ENCODE measurements at regions not wholly inside any gene's neighbourhood (a gene's known extent, or its start where the extent isn't known, plus 50 kb on each side); places are given as distances from the start of the nearest gene placed in this dataset.
"Not testable (repeated sequence)": the region's sequence is repeated elsewhere in the genome, so short reads cannot be mapped to it uniquely, and the experiment has no call there.

DNA sequence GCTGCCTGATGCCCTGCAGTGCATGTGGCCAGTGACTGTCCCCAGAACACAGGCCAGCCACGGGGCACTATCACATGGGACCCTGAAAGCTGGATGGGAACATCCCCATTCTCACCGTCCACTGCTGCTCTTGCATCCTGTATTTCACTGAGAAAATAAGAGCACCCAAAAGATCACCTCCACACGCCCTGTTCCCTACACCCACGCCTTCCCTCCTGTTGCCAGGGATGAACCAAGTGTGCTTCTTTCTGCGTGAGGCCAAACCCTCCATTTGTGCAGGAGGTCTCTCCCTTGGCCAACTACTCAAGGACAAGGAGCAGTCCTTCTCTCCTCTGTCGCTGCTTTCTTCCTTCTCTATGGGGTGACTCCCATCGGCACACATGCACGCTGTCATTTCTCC is 118.3 kb downstream of the LRRC37A3 start:
- H3K36me3 ChIP-seq (ENCODE audit: control insufficient read depth, insufficient read depth, low read length), result not testable (repeated sequence)

DNA sequence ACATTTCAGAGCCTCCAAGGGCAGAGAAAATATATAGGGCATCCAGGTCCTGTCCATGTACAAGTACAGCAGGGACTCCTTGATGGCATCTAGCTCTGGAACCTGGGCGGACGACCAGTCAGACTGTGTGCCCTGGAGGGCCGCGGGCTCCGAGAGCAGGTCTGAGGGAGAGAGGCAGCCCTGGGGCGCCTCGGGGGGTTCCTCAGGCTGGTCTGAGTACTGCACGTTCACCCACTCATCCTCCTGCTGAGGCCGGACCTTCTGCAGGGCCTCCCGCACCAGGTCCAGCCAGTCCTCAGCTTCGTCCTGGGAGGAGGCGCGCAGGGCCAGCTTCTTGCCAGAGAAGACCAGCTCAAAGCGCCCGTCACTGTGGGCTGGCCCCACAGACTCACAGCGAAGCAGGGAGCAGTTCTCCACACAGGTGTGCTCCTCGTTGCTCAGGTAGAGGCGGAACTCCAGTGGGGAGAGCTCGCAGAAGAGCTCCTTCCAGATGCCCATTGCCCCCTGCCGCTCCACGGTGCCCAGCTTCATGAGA is 118.8 kb downstream of the LRRC37A3 start:
- not testable (repeated sequence) for DNase-seq (ENCODE audit: extremely low read depth, insufficient read length); H3K4me3 ChIP-seq (replicated peaks; ENCODE audit: low read depth, low read length); H3K27me3 ChIP-seq (replicated peaks; ENCODE audit: control insufficient read depth, insufficient read depth, low read length); H3K36me3 ChIP-seq (ENCODE audit: control insufficient read depth, insufficient read depth, low read length)

More for the DNA sequence above, 118.3 kb downstream of the LRRC37A3 start:
- not testable (repeated sequence) for H3K27me3 ChIP-seq (replicated peaks; ENCODE audit: control insufficient read depth, insufficient read depth, low read length); H3K4me3 ChIP-seq (replicated peaks; ENCODE audit: low read depth, low read length); DNase-seq (ENCODE audit: extremely low read depth, insufficient read length)

DNA sequence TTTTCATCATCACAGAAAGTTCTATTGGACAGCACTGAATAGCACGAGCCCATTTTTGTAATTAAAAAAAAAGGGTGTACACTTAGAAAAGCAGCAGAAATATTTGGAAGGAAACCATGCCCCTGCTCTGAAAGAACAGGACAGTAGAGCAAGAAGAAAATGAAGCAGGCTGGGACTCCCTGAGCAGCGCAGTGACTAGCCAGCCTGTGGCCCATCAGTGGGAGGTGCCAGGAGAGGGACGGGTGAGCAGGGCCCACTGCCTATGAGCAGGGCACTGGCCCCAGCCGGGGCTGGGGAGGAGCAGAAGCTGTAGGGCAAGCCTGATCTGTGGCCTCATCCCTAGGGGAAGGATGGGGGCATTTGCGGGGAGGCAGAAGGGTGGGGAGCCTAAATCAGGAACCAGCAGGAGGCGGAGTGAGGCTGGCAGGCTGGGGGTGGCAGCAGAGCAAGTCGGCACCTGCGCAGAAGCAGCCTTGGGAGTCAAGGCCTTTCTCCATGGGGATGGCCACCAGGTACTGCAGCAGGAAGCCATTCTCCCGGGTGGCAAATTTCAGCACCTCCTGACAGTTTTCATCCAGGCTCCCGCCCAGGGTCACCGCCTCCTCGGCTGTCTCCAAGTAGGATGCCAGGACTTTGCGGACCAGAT is 119.6 kb downstream of the LRRC37A3 start:
- not testable (repeated sequence) for H3K36me3 ChIP-seq (ENCODE audit: control insufficient read depth, insufficient read depth, low read length); DNase-seq (ENCODE audit: extremely low read depth, insufficient read length); H3K4me3 ChIP-seq (replicated peaks; ENCODE audit: low read depth, low read length); H3K27me3 ChIP-seq (replicated peaks; ENCODE audit: control insufficient read depth, insufficient read depth, low read length)

DNA sequence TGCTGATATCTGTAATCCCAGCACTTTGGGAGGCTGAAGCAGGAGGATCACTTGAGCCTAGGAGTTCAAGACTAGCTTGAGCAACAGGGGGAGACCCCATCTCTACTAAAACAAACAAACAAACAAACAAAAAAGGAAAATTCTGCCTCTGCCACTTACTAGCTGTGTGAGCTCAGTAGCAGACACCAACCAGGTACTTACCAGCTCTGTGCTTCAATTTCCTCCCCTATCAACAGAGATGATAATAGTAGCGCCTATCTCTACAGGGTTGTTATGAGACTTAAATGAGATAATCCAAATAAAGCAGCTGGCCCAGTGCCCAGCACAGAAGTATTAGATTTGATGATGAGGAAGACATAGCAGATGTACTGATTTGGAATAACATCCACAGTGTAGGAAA is 120.3 kb downstream of the LRRC37A3 start:
- H3K36me3 ChIP-seq (ENCODE audit: control insufficient read depth, insufficient read depth, low read length); DNase-seq (ENCODE audit: extremely low read depth, insufficient read length); H3K4me3 ChIP-seq (replicated peaks; ENCODE audit: low read depth, low read length); H3K27me3 ChIP-seq (replicated peaks; ENCODE audit: control insufficient read depth, insufficient read depth, low read length): not testable (repeated sequence)

DNA sequence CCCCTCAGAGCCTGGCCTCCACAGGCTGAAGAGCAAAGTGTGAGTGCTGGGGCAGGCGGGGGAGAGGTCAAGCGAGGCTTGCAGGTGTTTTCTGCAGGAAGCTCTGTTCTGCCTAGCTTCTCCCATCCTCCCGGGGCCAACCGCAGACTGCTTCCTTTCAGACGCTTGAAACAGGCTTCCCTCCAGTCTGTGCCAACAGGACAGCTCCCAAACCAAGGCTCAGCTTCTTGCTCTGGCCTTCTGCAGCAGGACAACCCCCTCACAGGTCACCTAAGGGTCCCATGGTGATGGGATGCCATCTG is 120.8 kb downstream of the LRRC37A3 start:
- H3K36me3 ChIP-seq (ENCODE audit: control insufficient read depth, insufficient read depth, low read length); DNase-seq (ENCODE audit: extremely low read depth, insufficient read length); H3K4me3 ChIP-seq (replicated peaks; ENCODE audit: low read depth, low read length); H3K27me3 ChIP-seq (replicated peaks; ENCODE audit: control insufficient read depth, insufficient read depth, low read length): not testable (repeated sequence)

DNA sequence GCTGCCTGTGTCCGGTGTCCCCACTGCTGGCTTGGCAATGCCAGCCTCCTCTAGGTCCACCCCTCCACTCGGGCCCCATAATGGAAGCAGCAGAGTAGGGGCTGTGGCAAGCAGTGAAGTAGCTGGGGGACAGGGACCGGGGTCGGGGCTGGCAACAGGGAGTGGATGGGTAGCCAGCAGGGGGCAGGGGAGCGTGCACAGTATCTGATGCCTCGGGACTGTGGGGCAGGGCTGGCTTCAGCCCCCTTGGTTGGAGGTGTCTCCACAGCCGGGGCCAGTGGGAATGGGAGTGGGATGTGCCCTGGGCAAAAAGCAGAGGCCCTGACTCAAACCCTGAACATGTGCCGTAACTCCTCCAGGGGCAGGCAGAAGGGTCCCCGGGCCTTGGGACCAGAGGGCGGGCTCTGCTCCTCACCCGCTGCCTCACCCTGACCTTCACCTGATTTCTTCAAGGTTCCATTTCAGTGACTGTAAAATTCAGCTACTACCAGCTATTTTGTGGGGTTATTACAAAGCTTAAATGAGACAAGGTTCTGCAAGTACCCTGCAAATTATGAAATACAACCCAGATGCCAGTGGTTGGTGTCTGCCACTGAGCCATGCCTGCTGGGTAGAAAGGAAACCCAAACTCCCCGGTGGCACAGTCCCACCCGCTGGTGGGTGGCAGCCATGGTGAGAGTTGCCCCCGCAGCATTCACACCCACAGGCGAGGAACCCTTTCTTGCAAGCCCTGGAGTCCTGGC is 121.4 kb downstream of the LRRC37A3 start:
- H3K4me3 ChIP-seq (replicated peaks; ENCODE audit: low read depth, low read length), result not testable (repeated sequence)
- TF ChIP-seq, protein P1, sequence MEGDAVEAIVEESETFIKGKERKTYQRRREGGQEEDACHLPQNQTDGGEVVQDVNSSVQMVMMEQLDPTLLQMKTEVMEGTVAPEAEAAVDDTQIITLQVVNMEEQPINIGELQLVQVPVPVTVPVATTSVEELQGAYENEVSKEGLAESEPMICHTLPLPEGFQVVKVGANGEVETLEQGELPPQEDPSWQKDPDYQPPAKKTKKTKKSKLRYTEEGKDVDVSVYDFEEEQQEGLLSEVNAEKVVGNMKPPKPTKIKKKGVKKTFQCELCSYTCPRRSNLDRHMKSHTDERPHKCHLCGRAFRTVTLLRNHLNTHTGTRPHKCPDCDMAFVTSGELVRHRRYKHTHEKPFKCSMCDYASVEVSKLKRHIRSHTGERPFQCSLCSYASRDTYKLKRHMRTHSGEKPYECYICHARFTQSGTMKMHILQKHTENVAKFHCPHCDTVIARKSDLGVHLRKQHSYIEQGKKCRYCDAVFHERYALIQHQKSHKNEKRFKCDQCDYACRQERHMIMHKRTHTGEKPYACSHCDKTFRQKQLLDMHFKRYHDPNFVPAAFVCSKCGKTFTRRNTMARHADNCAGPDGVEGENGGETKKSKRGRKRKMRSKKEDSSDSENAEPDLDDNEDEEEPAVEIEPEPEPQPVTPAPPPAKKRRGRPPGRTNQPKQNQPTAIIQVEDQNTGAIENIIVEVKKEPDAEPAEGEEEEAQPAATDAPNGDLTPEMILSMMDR (IDR thresholded peaks at IDR 0.05; ENCODE audit: insufficient read depth, low read length, poor library complexity, severe bottlenecking), result peak; percentile 18

DNA sequence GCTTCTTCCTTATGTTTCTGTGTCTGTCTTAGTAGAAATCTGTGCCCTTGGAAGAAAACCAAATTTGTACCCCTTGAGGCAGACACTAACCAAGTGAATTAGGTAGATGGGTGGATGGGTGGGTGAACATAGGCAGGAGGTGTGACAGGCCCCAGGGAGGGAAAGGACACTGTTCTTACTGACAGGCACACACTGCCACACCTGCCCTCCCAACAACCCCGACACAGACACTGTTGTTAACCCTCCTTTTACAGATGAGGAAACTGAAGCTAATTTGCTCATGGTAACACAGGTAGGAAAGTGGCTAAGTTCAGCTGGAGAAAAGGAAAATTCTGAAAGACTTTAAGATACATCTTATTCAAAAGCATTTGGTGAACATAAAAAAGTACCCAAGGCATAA is 123.9 kb downstream of the LRRC37A3 start:
- not testable (repeated sequence) for H3K4me3 ChIP-seq (replicated peaks; ENCODE audit: low read depth, low read length); H3K27me3 ChIP-seq (replicated peaks; ENCODE audit: control insufficient read depth, insufficient read depth, low read length); H3K36me3 ChIP-seq (ENCODE audit: control insufficient read depth, insufficient read depth, low read length); DNase-seq (ENCODE audit: extremely low read depth, insufficient read length)

More for the DNA sequence above, 121.4 kb downstream of the LRRC37A3 start:
- DNase-seq (ENCODE audit: extremely low read depth, insufficient read length); H3K27me3 ChIP-seq (replicated peaks; ENCODE audit: control insufficient read depth, insufficient read depth, low read length); H3K36me3 ChIP-seq (ENCODE audit: control insufficient read depth, insufficient read depth, low read length): not testable (repeated sequence)

DNA sequence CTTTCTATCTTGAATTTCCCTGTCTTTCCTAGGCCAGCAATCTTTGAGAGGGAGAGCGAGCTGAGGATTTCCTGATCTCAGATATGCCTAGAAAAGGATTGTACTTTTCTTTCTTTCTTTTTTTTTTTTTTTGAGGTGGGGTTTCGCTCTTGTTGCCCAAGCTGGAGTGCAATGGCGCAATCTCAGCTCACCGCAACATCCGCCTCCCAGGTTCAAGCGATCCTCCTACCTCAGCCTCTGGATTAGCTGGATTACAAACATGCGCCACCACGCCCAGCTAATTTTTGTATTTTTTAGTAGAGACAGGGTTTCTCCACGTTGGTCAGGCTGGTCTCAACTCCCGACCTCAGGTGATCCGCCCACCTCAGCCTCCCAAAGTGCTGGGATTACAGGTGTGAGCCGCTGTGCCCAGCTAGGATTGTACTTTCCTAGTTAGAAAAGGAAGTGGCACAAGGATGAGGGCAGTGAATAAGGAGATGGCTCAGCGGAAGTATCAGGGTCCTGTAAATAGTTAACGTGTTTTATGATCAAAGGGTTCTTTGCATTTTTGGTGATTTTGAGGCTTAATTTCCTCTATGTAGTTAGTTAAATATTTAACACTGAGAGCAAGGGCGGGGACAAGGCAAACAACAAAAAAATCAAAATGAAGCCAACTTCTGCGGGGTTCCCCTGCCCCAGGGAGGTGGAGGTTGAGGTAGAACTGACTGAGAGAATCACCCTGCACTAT is 124.6 kb downstream of the LRRC37A3 start:
- H3K36me3 ChIP-seq (ENCODE audit: control insufficient read depth, insufficient read depth, low read length); DNase-seq (ENCODE audit: extremely low read depth, insufficient read length); H3K4me3 ChIP-seq (replicated peaks; ENCODE audit: low read depth, low read length); H3K27me3 ChIP-seq (replicated peaks; ENCODE audit: control insufficient read depth, insufficient read depth, low read length): not testable (repeated sequence)

DNA sequence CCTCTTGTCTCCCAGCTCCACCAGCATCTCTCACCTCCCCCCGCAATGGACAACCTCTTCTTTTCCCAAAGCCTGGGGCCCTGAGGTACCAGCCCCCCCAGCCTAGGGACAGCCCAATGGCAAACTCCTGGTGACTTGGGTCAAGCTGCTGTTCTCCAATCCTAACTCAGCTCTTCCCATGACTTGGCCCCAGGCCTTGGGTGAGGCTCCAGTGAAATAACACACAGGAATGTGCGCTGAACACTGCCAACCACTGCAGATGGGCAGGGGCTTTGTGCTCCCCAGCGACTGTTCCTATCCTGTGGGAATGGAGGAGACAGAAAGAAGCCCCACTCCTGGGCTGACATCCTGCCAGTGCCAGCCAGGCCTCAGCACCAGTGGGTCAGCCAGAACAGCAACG is 125.2 kb downstream of the LRRC37A3 start:
- not testable (repeated sequence) for H3K27me3 ChIP-seq (replicated peaks; ENCODE audit: control insufficient read depth, insufficient read depth, low read length); H3K4me3 ChIP-seq (replicated peaks; ENCODE audit: low read depth, low read length); H3K36me3 ChIP-seq (ENCODE audit: control insufficient read depth, insufficient read depth, low read length); DNase-seq (ENCODE audit: extremely low read depth, insufficient read length)

DNA sequence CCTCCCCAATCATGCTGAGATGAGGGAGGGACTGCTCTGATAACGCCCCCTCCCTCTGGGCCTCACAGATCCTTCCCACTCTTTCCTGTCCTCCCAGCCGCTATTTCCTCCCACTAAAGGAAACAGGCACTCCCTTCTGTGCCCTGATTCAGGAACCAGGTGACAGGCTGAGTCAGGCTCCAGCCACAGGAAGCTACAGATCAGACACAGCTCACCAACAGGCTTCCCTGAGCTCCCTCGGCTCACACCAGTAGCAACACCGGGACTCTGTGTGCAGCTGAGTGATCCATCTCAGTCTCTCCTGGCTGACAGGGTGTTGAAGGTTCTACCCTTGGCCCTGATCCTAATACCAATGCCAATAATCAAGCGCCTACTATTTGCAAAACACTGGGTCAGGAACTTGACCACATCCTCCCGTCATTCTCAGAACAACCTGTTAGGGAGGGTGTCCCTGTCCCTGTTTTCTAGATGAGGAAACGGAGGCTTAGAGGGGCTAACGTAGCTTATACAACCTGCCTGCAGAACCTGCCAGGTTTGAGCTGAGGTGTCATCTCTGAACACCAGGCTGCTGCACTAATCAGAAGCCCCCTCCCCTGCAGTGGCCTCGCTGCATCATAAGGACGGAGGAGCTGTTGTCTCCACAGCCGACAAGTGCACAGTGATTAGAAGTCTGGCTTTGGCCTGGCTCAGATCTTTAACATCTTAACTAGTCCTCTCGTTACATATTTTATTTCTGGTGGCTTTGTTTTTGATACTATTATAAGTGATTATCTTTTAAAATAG is 126.3 kb downstream of the LRRC37A3 start:
- not testable (repeated sequence) for H3K27me3 ChIP-seq (replicated peaks; ENCODE audit: control insufficient read depth, insufficient read depth, low read length); DNase-seq (ENCODE audit: extremely low read depth, insufficient read length); H3K36me3 ChIP-seq (ENCODE audit: control insufficient read depth, insufficient read depth, low read length); H3K4me3 ChIP-seq (replicated peaks; ENCODE audit: low read depth, low read length)

DNA sequence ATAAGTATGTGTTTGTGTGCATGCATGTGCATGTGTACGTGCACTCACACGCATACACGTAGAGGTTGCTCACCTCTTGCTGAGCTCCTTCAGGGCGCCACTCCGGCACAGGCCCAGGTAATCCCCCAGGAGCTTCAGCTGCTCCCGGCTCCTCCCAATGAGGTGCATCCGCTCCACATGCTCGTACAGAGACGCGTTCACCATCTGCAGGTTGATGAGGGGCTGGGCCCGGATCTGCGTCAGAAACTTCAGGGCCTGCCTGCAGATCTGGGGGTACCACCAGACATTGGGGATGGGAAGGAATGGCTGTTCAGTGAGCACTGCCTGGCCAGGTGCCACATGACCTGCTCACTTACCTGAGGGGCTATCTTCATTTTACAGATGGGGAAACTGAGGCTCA is 127.0 kb downstream of the LRRC37A3 start:
- DNase-seq (ENCODE audit: extremely low read depth, insufficient read length); H3K27me3 ChIP-seq (replicated peaks; ENCODE audit: control insufficient read depth, insufficient read depth, low read length); H3K4me3 ChIP-seq (replicated peaks; ENCODE audit: low read depth, low read length); H3K36me3 ChIP-seq (ENCODE audit: control insufficient read depth, insufficient read depth, low read length): not testable (repeated sequence)

DNA sequence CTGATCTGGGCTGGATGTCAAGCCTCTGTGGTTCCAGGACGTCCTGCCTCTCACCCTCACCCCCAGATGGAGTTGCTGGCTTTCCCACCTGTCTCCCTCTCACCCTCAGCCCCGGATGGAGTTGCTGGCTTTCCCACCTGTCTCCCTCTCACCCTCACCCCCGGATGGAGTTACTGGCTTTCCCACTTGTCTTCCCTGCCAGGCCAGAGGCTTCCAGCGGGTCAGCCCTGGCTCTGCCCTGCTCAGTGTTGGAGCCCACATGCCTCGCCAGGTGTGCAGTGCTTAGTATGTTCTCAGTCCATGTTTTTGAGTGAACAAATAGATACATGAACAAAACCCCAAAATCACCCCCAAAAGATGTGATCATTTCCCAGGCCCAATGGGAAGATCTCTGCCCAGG is 127.6 kb downstream of the LRRC37A3 start:
- H3K4me3 ChIP-seq (replicated peaks; ENCODE audit: low read depth, low read length); DNase-seq (ENCODE audit: extremely low read depth, insufficient read length); H3K36me3 ChIP-seq (ENCODE audit: control insufficient read depth, insufficient read depth, low read length); H3K27me3 ChIP-seq (replicated peaks; ENCODE audit: control insufficient read depth, insufficient read depth, low read length): not testable (repeated sequence)

Measured in GM06990 (cell line).